DMS153 treated with DMSO at 0.1 percent for 48 hours (cell line): ENCODE measurements at regions not wholly inside any gene's neighbourhood (a gene's known extent, or its start where the extent isn't known, plus 50 kb on each side); places are given as distances from the start of the nearest gene placed in this dataset.

Experiments used
- DNase-seq: peaks from one replicate; lab custom pipeline; 2025; ENCODE audit not compliant: unreplicated experiment; lab: John Stamatoyannopoulos, UW

DNA sequence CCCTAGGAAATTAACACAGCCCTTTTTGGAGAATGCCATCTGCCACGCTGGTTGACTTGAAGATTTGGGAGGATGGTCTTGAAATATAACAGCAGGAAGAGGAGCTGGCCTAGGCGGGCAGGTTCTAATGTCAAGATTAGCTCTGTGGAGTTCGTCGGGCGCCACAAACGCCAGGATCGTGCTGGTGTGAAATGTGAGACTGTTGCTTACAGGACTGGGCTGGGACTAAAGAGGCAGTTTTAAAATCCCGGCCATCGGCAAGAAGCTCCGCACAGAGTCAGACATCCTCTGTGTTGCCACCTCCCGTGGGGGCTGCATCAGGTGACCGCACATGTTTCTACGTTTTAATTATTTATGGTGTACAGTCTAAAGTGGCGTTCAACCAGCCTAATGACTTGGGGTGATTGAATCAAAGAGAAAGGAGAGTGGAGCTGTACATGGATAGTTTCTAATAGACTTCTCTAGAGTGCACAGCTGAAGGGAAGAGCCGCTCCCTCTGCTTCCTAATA is 99.4 kb upstream of the BCL11A start:
- DNase-seq = no peak

DNA sequence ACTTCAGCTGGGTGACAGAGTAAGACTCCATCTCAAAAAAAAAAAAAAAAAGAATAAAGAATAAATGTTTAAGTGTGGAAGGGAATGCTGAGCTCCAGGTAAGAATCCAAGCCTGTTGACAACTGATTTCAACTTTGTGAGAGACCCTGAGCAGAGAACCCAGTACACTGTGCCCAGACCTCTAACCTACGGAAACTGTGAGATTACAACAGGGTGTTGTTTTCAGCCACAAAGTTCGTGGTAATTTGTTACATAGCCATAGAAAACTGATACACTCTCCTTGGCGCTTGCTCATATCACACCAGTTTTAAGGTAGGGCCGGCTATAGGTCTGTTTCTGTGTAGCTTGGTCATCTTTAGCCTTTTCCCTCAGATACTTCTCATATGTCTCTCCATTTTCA is 98.4 kb upstream of the PAPOLG start:
- DNase-seq = no peak

DNA sequence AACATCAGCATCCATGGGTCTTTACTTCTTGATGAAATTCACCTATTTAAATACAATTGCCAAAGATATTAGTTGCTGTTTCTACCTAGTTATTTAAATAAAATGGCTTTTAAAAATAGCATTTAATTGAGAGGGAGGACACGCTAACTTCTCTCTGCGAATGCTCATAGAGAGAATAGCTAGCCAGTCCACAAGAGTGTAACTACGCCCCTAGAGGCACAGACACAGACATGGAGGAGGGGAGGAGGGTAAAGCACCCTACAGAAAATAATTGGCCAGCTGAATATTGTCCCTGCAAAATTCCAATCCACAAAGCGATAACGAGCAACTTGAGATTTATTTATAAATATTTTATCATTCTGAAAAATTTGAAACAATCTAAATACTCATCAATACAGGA is 97.0 kb upstream of the PAPOLG start:
- DNase-seq = no peak

DNA sequence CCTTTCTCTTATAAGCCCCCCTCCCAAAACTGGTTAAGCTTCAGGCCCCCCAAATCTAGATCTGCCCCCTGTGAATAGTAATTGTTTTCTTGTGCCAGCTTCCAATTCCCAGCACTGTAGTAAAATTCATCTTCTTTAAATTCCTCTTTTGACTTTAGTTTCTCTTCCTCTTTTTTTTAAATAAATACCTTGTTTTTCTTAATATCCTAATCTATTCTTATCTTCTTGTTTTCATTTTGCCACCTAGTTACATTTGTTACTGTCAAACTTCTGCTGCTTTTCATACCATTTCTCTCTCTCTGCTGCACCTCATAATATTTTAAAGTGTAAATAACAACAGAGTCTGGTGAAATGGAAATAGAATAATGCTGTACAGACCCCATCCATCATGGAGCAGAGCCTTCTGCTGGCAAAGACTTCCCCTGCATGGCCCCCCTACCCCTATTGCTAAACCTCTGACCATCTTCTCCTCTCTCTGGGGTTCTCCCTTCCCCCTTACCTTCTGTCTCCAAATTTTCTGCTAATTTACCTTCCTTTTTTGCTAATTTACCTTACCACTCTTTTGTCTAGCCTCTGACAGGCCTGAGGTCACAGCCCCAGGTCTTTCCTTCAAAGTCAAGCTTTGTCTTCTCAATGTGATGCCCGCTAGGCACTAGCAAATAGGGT is 94.9 kb upstream of the PAPOLG start:
- DNase-seq = no peak

DNA sequence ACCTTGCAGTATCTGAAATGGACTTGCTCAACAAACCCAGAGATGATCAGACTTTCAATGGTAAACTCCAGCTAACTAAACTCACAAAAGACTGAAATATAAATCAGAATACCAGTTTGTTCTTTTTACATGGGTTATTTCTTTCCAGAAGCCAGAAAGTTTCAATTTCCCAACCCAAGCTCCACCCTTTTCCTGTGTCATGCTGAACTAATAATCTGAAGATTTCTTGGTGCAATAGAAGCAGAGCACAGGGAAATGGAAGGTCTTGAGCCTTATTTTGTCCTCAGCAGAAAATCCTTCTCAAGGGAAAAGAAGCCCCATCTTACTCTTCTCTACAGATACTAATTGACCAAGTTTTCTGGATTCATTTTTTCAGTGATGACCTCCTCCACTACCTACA is 93.3 kb upstream of the PAPOLG start:
- no peak for DNase-seq

DNA sequence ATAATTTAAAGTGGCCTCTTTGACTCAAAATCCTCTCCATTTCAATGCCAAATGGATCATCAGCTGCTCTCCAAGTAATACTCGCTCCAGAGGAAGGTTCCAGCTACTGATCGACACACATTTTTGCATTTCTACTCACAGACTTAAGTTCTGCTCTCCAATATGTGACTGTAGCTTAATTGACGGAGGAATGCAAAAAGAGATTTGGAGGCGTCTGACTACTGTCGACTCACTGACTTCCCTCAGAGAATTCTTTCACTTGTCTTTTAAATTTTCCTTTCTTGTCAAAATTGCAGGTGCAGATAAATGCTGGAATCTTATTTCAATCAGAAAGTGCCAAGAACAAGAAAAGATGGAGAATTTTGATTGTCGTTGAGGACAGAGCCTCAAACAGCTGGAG is 84.1 kb upstream of the PAPOLG start:
- no peak for DNase-seq

DNA sequence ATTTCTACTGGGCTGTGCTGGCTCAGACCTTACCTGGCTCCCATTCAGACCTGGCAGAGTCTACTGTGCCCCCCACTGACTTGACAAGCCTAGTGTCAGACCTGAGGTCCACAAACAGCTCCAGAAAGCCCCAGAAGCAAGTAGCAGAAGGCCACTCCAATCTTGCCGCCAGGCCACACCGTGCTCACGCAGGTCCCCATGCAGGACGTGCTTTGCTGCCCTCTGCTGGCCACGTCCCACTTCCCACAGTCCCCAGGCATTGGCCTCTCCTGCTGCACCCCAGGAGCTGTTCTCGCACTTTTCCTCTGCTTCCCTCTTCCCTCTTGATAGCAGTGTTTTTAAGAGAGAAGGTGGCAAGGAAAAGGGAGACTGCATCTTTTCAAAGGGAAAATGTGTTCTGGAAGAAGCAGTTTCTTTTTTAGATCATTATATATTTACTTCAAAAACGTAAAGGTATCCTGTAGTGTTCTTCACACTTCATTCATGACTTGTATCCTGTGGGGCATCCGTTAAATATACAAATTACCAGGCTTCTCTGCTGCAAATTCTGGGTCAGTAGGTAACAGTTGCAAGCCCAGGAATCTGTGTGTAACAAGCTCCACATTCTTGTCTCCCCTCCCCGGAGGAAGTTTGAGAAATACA is 81.4 kb upstream of the PAPOLG start:
- DNase-seq = peak; percentile 60

DNA sequence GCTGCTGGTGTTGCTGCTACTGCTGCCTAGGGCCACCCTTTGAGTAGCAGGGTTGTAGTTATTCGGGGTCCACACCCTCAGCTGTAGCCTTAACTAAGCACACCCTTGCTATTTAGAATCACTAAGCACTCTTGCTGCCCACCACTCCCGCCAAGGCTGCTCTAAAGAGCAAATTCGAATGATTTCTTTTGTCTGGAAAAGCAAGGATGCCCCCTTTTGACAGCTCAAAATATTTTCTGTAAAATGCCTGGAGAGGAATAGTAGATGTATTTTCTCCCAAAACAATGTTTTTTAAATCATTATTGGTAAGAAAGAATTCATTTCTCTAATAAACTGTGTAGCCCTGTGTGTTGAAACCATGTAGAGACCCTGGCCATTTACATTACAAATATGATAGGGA is 80.8 kb upstream of the PAPOLG start:
- DNase-seq = no peak

DNA sequence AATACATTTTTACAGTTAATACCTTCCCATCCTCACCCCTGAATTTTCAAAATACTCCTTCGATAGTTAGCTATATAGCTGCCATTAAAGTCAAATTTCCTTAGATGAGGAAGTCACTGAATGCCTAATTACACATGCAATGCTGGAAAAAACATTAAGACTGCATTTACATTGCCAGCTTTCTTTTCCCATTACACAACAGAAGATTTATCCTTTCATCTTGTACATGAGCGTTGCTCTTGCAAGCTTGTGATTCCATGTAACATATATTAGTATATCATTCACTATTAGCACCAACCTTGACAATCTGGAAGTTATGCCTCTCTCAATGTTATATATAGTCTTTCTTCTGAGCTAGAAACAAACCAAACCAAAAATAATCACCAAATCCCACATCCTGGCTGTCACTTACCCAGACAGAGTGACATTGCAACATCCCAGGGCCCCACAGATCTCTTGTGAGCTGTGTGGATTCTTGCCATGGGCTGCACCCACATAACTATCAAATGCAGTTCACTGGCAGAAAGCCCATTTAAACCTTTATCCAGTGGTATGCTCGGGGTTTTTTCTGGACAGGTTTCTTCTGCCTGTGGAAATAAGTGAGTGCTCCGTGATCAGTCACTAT is 79.2 kb upstream of the PAPOLG start:
- DNase-seq = no peak

DNA sequence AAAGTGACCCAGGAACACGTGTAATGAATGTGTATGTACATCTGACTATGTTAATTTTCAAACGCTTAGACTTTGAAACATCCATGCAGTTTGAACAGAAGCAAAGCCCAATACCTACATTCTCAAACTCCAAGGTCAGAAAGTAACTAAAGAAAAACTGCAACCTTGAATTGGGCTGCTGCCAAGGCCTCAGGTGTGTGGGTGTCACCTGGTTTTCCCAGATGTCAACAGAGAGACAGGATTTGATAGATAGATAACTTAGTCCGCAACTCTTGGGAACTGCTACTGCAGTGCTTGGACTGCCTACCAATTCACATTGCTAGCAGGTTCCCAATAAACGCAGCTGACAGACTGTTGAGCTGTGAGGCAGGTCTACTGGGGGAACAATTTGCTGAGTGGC is 78.7 kb upstream of the PAPOLG start:
- no peak for DNase-seq

DNA sequence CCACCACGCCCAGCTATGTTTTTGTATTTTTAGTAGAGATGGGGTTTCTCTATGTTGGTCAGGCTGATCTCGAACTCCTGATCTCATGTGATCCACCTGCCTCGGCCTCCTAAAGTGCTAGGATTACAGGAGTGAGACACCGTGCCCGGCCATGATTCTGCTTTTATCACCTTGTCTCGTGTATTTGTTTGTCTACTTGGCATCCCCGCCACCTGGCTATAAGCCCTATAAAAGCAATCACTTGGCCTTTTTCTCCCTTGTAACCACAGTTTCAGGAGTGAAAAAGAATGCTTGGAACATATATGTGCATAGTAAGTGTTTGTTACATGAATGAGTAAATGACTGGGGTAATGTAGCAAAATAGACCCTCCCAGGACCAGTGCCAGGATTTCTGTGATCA is 77.5 kb upstream of the PAPOLG start:
- DNase-seq = no peak

DNA sequence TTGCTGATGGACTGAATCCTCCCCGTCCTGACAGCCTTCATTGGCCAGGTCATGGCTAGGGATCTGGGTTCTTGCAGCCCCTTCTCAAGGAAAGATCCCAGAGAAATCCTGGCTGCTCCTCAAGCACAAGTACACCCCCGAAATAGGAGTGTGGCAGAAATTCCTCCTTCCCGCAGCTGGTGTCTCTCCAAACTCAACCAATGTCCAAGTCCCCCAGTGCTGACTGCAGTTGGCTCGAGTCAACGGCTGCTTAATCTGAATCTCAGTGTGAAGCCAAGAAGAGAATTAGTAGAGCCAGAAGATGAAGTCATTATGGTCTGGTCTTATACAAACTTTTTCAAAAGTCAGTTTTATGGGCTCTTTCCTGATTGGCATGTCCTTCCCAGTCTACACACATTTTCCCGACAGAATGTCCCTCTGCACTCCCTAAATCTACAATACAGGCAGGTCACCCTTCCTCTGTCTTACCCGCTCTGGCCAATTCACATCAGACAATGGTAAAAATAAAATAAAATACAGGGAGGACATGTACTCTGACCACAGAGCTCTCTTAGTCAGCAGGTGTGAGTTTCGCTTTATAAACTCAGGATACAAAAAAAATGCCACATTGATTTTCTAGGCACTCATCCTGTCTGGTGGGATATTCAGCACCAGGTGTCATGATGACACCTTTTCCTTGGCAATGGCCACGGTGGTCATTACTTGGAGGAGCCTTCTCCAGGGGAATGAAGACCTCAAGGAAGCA is 76.9 kb upstream of the PAPOLG start:
- DNase-seq = no peak

DNA sequence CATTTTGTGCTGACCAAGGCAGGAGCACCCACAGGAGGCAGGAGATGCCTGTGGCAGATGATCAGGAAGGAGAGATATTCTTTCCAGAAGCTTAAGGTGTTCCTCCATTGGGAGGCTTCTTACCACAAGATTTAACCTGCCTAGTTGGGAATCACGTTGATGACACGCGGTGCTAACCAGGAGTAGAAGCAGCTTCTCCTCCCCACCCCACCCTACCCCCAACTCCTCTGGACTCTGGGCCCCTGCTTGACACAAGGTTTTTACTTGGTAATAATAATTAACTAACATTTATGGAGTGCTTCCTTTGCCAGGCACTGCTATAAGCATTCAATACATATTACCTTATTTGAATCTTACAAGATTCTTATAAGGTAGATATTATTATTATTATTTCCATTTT is 62.5 kb upstream of the PAPOLG start:
- no peak for DNase-seq

DNA sequence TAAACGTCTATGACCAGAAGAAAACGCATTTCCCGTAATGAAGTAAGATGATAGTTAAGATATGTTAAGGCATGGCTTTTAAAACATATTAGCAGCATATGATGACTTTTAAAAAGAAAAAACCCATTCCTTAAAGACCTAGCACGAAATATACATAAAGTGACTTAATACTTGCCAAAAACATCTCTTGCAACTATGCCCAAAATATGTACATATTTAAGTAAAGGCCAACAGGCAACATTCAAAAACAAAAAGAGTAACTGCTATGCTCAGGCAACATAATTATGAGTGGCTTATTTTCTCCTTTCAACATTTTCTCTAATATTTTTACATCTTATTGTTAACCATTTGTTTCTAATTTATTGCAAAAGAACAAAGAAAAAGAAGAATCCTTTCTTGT is 60.3 kb upstream of the PAPOLG start:
- no peak for DNase-seq

DNA sequence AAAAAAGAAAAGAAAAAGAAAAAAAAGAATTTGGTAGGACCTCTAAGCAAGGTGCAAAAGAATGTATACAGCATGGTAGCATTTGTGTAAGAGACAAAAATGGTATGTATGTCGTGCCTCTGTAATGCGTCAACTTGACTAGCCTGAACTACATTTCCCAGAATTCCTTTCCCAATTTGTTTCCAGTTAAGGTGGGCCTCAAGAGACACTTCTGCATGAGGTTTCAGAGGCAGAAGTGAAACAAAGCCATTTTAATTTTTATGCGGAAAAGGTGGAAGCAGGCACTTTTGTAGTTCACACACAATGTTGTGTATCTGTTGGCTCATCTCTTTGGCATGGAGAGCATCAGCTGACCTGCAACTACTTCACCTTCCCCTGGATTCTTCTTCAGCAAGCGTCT is 56.5 kb upstream of the PAPOLG start:
- no peak for DNase-seq

DNA sequence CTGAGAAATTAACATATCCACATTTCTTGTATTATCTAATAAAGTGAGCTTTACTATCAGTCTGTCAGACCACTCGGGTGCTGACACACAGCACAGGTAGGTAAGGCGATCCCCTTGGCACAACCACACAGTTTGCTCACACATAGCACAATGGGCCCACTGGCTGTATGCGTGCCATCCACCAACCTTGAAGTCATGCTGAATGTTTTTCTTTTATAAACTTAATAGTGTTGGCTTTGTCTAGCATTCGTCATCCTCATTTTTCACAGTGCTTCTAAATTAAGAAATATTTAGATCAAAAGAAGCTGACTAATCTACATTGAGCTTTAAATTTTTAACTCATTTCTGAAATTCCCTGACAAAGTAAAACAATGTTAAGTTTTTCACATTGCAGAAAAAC is 50.0 kb upstream of the PAPOLG start:
- DNase-seq = no peak
